CD4-positive, alpha-beta T cell treated with Interleukin-17A for 1 hour (primary cell): ENCODE measurements at regions not wholly inside any gene's neighbourhood (a gene's known extent, or its start where the extent isn't known, plus 50 kb on each side); places are given as distances from the start of the nearest gene placed in this dataset.
A peak's percentile ranks its signal among the peaks of the same experiment; 100 is the strongest.
"Not testable (repeated sequence)": the region's sequence is repeated elsewhere in the genome, so short reads cannot be mapped to it uniquely, and the experiment has no call there.

Source experiments
- DNase-seq: peaks from one replicate; pipeline ENCODE4 v3.0.0-alpha.2; 2020

DNA sequence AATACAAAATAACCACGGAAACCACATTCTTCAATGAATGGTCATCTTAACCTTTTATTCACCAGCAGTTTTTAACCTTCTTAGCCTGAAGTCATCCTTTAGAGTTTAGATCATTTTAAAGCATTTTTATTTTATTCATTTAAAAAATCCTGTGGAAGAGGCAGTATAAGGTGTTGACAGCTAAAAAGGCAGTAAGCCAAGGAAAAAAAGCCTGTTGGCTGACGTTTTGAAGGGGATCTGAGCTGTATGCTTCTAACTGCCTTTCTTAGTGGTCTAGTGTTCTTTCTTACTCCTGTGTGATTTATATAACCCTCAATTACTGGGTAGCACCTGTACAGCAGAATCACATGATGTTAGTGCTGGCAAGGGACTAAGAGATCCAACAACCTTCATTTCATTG, 438.3 kb upstream of the SEL1L start:
- no peak for DNase-seq

DNA sequence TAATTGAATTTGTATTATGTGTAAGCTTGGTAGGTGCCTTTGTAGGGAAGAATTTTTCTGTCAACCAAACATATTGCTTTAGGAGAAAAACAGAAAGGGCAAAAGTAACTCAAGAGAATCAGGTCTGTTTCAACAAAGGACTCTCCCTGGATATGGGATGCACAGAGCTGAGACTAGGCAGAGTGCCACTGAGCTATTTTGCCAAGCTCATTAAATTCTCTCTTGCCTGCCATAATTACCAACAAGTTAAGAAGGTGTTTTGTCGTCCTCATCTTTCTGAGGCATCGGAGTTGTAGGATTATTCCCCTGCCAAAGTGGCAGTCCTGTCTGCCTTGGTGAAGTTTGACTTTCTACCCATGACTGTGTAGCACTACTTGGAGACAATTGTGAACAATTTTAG, 438.9 kb upstream of the SEL1L start:
- no peak for DNase-seq

GRCh38 chr14:81974543-81974942, 440.9 kb upstream of the SEL1L start:
- no peak for DNase-seq

DNA sequence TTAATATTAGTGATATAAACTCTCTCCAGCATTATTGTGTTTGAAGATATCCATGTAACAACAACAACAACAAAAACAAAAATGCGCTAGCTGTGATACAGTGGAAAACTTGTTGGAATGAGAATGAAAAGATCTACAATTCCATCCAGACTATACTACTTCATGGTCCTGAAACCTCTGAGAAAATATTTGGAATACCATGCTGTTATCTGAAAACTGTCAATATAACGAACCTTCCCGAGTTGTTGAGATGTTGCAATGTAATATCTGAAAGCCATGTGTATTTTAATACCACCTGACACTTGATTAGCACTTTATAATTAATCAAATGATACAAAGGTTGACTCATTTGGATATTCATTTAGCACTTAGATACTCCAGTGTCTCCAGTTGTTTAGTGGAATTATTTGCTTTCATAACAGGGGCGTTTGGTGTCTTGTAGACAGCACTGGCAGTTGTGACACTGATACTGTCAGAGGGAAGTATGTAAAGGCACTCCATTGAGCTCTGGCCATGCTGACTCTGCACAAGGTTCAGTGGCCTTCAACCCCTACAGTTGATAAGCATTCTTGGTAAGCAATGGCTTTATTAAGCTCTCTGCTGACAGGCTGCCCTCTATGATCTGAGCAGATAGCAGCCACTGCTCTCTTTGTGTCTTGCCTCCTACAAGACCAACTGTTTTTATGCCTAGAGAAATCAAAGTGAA, 447.1 kb upstream of the SEL1L start:
- DNase-seq = no peak

DNA sequence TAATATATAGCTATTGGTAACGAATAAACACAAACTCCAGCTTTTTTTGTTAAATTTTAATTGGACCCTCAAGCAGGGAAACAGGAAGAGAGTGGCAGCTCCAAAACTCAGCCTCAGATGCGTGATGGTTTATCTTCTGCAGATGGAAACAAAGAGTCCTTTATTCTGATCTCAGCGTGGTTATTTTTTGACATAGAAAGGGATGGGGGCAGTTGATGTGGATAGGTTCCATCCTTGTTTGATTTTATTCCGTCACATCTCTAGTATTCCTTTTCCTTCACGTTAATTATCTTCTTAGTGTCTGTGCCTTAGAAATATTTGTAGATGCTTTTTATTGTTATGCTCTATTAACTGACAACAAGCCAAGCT, 447.6 kb upstream of the SEL1L start:
- no peak for DNase-seq

DNA sequence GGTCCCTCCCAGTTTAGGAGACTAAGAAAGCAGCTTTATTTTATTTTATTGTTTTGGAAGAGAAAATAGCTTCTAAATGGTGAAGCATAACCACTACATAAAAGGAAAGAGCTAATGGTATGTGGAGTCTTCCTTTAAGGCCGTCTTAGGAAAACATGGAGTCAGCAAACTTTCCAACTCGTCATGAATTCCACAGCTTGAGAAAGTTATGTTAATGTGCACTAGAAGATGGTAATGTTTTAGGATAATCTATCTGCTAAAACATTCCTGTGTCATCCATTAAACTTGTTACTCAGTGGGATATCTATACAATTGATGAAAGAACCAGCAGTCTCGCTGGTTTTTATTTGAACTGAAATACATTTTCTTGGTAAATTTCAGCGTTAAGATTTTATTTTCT, 448.4 kb upstream of the SEL1L start:
- DNase-seq = no peak

GRCh38 chr14:81986005-81986404, 452.4 kb upstream of the SEL1L start:
- no peak for DNase-seq

DNA sequence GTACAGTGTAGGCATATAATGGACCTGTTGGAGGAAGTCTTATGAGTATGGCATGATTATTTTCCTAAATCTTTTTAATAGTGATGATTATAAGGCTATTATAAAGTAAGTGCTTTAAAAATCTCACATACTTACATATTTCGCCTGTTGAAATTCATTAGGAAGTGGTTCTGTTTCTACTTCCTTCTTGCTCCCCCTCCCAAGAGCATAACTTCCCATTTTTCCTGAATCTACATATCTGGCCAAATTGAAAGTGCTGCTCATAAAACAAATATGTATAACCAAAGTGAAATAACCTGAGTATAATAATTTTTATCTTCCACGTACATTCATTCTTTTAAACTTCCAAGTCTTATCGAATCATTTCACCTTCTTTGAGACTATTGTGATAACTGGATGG, 455.6 kb upstream of the SEL1L start:
- DNase-seq = no peak

DNA sequence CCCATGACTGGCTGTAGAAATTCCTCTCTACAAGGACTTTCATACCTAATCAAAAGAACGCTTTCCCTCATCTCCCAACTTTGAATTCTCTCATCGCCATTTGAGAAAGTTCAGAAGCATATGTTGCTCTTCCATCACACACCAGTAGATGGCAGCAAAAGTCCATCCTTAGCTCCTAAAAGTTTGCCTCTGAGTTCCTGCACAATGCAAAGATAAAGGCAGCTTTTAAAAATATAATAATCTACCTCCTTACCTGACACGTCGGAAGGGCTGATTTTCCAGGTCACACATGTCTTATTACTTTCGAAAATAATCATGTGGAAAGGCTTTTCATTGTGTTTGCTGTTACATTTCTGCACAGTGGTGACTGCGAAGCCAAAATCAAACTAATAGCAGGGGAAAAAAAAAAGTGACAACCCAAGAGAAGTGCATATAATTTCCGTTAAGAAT, 456.7 kb upstream of the SEL1L start:
- DNase-seq = peak; percentile 36

DNA sequence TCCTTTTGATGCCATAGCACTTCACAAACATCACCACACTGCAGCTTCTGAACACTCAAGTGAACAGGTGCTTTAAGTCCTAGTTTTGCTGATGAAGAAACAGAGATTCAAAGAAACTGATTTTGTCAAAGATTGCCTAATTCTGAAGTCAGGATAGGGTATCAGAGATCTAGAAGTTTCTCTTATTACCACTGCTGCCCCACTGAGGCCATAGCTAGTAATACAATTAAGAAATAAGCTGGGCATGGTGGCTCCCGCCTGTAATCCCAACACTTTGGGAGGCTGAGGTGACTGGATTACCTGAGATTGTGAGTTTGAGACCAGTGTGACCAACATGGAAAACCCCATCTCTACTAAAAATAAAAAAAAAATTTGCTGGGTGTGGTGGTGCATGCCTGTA, 458.3 kb upstream of the SEL1L start:
- no peak for DNase-seq

DNA sequence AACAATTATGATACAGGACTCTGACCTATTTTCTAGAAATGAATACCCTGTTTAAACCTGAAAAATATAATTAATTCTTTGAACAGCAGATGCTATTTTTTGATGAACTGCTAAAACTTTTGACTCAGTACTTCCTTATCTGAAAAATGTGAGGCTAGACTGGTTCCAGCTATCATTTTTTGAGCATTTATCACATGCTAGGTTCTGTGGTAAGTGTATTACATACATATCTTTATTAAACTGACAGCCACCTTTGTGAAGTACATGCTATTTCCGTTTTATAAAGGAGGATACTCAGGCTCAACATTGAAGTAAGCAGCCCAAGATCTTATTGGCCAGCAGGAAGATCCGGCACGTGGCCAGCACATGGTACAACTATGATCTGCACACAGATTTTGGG, 459.8 kb upstream of the SEL1L start:
- no peak for DNase-seq

DNA sequence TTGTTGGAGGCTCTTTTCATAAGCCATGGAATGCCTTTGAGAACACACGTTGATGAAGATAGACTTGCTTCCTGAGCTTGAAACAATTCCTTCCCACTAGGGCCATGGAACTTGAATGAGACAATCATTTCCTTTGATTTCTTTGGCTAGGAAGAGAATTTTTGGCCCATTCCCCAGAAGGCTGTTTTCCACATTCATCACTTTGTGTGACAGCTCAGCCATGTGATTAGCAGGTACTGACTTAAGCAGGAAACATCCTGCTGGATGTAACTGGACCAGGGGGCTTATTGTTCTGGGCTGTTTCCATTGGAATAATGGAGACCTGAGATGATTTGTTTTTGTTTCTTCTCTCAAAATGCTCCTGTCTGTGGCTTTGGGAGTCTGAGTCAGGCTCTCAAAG, 469.8 kb upstream of the SEL1L start:
- DNase-seq = no peak

GRCh38 chr14:82009076-82009475, 475.4 kb upstream of the SEL1L start:
- DNase-seq = no peak

- no peak for DNase-seq
These were observed 476.3 kb upstream of the SEL1L start for GRCh38 chr14:82009993-82010392.

DNA sequence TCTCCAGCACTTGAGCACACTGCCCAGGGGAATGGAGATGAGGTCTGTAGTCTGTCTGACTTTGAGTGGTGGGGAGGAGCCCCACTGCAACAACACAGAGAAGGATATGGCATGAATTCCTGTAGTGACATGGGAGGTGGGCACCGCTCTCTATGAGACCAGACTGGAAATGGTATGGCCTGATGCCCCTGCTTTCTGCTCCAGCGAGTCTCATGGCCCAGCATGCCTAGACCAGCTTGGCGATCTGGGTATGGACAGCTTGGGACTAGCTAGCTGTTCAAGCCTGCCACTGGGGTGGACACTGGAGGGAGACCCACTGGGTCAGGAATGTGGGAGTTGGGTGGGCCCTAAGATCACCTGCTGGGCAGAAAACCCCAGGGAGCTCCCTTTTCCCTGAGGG, 477.8 kb upstream of the SEL1L start:
- DNase-seq = no peak

GRCh38 chr14:82029038-82029437, 495.4 kb upstream of the SEL1L start:
- no peak for DNase-seq

- DNase-seq = no peak
These were observed 501.7 kb upstream of the SEL1L start for GRCh38 chr14:82035397-82035796.

DNA sequence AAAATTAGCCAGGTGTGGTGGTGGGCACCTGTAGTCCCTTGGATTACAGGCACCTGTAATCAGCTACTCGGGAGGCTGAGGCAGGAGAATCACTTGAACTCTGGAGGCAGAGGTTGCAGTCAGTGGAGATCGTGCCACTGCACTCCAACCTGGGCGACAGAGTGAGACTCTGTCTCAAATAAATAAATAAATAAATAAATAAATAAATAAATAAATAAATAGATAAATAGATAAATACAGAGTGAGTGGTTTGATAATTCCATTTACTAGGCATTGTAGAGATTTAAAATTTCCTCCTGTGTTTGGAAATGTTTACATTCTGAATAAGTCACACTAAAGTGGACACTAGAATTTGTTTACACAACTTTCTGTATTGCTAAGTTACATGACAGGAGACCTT, 504.4 kb upstream of the SEL1L start:
- not testable (repeated sequence) for DNase-seq

DNA sequence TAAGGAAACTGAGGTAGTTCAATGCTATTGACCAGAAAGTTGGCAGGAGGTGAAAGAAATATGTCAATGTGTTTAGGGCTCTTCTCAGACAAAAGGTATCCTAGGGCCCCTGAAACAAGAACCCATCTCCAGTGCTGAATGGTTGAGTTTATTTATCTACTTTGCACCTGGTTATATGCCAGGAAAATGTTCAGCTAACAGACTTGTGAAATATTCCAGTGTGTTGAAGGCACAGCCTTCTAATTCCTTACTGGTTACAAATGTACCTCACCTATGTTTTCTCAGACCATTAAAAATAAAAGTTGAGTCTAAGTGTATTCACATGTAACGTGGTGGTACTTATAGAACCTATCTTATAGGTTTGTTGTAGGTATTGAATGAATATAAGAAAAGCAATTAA, 511.7 kb upstream of the SEL1L start:
- DNase-seq = no peak

- no peak for DNase-seq
These were observed 513.0 kb upstream of the SEL1L start for GRCh38 chr14:82046512-82047226.

DNA sequence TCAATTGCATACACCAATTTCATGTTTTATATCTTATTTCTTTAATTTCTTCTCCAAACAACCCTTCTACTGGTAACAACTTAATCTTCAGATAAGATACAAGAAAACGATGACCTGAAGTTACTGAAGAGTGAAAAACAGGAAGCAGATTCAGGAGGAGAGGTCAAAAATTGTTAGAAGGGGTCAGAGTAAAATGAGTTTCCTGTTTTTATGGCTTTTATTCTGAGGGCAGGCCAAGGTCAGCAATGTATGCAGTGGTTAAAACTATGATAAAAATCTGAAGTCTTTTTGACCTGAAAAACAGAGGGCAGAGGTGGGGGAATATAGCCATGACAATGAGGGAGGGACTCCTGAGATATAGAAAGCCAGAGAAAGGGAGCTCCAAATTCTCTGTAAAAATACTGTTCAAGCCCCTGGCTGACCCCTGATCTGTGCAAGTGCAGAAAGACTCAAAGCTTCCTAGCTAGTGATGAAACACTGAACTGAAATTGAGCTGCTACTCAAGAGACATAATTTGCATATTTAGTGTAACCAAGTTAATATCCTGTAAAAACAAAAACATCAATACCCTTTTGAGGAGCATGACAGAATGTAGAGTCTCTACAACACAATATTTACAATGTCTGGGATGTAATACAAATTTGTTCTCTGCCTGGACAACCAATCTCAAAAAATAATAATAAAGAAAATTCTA, 514.3 kb upstream of the SEL1L start:
- no peak for DNase-seq

DNA sequence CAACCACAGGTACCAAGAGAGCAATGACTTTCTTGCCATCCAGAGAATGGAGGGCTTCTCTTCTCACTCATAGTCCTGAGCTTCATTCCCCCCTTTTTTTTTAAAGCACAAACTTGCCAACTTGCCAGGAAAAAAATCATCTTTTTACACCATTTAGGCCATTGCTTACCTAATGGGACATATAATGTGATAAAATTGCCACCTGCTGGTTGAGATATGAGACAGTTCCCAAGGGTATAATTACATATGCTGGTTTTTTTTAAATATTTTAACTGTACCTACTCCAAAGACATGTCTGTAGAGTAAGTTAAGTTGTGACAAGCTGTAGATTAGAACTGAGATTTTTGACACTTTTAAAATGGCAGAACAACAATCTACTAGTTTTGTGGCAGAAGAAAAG, 519.1 kb upstream of the SEL1L start:
- no peak for DNase-seq

GRCh38 chr14:82055515-82056115, 522.0 kb upstream of the SEL1L start:
- DNase-seq = no peak

DNA sequence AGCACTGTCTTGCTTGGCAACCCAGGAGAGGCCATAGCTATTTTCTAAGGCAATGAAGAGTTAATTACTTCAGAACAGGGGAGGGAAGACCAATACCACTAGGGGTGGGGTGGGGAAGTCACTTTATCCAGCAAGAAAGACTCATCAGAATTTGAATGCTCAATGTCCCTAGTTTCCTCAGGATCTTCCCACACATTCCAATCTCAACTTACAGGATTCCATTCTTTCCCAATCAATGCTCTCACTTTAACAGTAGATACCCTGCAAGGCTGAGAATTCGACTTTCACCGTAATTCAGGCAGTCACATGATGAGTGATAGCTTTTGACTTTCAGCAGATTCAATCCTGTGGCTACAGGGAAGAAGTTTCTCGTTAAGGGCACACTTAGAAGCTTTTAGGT, 526.6 kb upstream of the SEL1L start:
- no peak for DNase-seq
